DMS153 (cell line): ENCODE measurements at regions not wholly inside any gene's neighbourhood (a gene's known extent, or its start where the extent isn't known, plus 50 kb on each side); places are given as distances from the start of the nearest gene placed in this dataset.

Experiments
- DNase-seq: peaks from one replicate; lab custom pipeline; 2025; lab: John Stamatoyannopoulos, UW

DNA sequence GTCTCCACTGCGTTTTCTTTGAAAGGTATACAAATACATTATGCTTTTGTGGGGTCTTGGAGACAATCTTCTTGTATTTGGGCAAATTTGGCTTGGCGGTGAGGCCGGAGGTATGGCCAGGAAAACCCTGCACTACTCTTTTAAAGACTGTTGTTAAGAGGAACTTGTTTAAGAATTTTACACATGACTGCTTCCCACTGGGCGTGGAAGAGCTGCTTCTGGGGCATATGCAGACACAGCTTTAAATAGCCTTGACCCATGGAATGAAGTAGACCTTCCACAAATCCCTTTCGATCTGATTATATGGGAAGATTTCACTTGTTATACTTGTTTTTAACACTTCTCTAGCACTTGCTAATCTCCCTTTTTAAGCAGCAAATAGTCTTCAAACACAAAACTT is 453.6 kb downstream of the MN1 start:
- DNase-seq = no peak

DNA sequence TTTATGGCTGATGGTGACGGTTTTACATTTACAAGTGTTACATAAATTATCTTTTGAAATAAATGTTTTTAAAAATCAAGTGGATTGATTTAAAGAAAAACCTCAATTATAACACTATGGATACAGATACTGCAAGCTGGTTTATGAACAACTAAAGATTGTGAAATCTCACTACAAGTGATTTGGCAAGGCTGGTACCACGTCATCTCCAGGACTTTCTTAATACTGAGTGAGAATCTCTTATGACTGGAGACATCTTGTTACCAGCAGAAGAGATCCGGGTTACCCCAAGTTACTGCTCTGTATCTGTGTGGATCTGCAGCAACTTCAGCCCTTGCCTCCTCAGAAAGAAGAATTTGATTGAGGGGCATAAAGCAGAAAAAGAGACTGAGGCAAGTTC is 452.9 kb downstream of the MN1 start:
- DNase-seq = no peak

DNA sequence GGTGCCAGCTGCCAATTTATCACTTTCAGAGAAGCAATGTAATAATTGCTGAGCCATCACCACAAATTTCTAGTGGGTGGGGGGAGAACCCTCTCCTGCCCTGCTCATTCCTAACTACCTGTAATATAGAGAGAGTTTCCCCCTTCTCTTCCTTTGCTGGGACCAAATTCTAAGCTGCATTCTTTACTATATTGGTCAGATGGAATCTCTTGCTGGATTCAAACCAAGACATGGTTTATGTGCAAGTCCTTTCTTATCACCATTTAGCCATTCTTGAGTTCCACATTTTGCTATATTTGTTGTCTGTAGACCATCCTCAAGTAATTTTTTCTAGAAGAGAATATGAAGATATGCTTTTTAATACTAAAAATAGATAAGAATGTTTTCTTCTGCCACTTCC is 452.1 kb downstream of the MN1 start:
- no peak for DNase-seq

DNA sequence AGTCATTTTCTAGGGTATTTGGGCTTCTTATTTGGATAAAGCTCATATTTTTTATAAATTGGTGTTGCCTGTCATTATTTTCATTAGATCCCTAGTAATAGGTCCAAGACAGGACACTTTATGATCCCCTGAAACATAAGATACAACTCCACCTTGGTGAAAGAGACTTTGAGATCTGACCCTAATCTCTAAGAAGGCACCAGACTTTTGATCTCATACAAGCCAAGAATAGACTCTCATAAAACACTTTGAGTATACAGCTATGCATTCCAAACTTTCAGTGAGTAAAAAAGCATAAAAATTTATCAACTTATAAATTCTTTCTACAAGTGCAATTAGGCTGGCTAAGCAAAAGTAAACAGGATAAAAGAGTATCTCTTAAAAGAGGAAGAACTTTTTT is 451.2 kb downstream of the MN1 start:
- DNase-seq = no peak

DNA sequence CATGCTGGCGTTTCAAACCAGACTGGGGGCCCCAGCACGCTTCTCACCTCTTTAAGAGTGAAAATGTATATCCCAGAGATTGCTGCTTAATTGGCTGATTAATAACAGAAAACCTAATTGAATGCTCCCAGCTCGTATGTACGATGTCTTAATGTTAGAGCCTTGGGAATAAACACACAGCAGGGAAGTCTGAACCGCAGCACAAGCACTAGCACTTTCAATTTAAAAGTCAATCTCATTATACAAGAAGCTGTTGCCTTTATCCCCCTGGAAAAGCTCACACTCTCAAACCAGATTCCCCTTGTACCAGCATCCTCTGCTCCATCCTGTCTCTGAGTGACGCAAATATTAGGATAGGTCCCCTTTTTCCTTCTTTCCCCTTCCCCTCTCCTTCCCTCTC is 449.1 kb downstream of the MN1 start:
- DNase-seq = no peak

DNA sequence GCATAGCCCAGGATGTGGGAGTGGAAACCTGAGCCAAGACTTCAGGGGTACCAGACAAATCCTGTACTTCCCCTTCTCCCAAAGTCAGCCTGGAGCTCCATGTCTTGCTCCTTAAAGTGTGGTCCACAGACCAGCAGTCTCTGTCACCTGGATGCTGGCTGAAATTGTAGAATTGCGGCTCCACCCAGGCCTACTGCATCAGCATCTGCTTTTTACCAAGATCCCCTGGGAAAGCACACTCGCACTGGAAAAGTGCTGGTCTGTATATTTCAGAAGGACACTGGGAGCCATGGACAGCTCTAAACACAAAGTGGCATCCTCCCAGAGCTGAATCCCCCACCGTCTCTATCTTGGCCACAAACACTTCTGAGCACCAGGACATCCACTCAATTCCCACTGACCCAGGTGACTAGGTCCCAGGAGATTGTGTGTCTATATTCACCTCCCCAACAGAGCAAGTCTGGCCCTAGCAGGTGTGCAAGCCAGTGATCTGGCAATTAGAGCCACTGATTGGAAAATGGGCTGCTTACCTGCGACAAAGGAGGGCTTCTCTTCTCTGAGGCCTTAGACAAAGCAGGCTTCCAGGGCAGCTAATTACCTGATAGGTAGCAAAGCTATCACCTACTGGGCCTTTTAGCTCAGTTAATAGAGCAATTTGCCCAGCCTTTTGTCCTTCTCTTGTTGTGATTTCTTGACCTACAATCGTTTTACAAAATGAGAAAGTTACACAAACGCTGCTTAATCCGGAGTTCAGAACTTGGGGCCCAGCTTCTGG is 443.3 kb downstream of the MN1 start:
- no peak for DNase-seq

DNA sequence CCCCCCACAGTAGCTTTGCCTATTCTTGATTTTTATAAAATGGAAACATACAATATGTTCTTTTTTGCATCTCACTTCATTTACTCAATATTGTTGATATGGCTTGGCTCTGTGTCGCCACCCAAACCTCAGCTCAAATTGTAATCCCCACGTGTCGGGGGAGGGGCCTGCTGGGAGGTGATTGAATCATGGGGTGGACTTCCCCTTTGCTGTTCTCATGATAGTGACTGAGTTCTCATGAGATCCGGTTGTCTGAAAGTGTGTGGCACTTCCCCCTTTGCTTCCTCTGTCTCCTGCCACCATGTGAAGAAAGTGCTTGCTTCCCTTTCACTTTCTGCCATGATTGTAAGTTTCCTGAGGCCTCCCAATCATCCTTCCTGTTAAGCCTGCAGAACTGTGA is 431.3 kb downstream of the MN1 start:
- no peak for DNase-seq

DNA sequence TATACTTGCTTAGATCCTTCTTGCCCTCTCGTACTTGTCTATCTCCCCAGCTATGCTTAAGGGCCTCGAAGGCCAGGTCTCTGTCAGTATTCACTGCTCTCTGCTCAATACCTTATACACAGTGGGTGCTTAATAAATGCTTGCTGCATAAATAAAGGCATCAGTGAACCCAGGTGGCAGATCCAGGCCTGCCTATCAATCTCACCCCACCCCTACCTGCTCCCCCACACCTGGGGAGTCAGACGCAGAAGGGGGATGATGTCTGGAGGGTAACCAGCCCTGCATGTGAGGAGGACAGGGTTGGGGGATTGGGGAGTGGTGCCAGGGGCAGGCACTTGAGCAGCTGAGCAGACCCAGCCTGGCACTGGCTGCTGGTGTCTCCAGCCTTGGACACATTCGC is 430.6 kb downstream of the MN1 start:
- no peak for DNase-seq

DNA sequence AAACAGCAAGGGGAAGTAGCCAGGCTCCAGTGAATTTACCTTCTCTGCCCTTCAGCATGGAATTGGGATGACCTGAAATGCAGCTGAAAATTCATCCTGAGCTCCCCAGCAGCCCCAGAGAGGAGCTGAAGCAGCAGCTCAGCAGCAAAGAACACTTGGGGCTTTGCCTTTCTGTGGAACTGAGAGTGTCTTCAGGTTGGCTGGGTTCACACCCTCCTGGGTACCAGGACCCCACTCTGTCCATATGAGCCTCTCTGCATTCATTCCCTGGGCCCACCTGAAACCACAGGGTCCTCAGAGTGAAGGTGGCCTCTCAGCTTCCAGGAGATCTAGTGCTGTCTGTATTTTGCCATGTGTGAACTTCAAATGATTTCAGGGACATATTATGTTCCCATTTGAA is 429.2 kb downstream of the MN1 start:
- no peak for DNase-seq

DNA sequence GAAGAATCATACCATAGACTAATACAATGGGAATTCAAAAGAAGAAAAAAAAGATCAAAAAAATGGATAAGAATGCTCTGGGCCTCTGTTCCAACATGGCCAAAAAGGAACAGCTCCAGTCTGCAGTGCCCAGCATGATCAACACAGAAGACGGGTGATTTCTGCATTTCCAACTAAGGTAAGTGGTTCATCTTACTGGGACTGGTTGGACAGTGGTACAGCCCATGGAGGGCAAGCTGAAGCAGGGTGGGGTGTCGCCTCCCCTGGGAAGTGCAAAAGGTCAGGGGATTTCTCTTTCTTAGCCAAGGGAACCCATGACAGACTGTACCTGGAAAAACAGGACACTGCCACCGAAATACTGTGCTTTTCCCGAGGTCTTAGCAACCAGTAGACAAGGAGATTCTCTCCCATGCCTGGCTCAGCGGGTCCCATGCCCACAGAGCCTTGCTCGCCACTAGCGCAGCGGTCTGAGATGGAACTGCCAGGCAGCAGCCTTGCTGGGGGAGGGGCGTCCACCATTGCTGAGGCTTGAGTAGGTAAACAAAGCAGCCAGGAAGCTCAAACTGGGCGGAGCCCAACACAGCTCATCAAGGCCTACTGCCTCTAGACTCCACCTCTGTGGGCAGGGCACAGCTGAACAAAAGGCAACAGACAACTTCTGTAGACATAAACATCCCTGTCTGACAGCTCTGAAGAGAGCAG is 428.4 kb downstream of the MN1 start:
- peak; percentile 98 for DNase-seq

DNA sequence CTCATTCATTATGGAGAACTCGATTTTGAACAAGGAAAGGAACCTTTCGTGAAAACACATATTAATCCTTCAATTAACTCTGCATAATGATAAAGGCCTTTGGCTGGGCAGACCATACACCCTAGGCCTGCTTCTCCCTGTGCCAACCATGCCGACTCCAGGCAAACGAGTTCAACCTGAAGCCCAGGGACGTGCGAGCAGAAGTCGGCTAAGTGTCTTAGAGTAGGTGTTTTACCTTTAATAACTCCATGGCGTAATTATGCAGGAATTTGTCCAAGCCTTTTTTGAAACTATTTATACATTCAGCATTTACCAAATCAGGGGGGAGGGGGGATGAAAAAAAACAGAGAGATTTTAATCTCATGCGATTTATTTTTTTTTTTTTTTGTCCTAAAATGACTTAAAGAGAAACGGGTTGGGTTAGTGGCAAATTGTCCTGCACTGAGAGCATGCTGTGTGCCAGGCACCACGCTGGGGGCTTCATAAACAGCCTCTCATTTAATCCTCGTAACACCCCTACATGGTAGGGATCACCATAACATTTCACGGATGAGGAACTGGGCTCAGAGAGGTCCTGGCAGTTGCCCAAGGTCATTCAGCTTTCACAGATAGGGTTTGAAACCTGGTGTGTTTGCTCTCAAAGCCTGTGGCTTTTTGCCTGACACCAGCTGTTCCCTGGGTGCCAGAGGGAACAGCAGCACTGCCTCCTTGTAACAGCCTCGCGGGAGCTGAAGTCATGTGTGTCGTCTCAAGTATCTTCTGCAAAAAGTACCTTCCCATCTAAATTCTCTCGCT is 423.9 kb downstream of the MN1 start:
- DNase-seq = peak; percentile 36

DNA sequence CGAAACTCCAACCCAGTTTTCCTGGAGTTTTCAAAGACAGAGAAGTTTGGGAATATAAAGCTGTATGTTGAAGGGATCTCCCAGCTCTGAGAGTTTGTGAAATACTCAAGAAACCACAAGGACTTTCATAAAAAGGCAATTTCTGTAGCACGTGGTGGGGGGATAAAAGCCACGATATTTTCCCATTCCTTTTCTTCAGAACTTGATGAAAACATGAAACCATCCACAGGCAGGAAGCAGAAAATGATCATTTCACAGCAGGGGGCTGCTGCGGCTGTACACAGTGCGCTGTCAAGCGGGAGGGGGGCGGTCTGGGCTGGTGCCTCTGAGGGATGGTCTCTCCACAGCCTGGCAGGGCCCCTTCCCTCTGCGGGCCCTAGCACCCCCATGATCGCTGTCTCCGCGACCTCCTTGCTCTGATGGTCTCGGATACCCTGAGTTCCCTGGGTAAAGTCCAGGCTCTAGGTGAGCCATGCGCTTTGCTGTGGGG is 423.2 kb downstream of the MN1 start:
- DNase-seq = no peak

DNA sequence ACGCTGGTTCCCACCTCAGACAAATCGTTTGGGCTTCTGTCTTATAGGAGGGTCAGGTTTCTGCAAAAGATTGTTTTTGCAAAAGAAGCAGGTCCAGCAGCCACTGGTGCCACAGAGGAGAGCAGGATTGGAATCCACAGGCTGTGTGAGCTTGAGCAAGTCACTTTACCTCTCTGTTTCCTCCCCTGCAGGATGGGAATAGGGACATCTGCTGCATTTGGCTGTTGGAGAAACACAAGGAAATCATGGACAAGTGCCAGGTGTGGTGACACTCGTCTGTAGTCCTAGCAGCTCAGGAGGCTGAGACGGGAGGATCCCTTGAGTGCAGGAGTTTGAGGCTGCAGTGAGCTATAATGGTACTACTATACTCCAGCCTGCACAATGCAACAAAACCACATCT is 422.6 kb downstream of the MN1 start:
- DNase-seq = no peak

DNA sequence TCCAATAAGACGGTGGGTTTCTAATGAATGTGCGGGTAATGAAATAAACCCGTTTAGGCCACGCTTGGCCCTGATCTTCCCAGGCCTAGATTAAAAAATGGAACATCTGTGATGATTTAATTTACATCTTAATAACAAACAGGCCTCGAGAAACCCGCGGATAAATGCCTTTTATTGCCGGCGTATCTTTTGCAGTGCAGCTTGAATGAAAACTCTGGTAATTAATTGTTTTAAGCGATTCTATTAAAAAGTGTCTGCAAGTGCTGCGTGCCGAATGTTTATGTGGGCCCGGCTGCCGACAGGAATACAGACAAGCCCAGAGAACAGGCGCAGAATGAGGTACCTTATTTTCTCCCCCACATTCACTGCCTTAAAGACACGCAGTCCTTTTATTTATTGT is 420.7 kb downstream of the MN1 start:
- no peak for DNase-seq

DNA sequence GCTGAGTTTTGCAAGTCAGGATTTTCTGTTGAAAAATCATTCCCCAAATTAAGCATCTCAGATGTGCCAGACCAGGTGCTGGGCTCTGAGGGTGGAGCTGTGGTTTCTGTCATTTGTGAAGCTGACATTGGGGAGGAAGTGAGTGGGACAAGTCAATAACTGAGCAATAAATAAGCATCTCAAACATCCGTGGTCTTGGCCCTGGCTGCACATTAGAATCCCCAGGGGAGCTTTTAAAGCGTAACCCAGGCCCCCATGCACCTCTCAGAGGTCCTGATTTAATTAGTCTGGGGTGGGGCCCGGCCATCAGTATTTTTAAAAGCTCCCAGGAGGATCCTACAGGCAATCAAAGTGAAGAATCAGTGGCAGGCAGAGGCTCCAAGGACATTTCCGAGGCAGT is 420.0 kb downstream of the MN1 start:
- peak; percentile 73 for DNase-seq

DNA sequence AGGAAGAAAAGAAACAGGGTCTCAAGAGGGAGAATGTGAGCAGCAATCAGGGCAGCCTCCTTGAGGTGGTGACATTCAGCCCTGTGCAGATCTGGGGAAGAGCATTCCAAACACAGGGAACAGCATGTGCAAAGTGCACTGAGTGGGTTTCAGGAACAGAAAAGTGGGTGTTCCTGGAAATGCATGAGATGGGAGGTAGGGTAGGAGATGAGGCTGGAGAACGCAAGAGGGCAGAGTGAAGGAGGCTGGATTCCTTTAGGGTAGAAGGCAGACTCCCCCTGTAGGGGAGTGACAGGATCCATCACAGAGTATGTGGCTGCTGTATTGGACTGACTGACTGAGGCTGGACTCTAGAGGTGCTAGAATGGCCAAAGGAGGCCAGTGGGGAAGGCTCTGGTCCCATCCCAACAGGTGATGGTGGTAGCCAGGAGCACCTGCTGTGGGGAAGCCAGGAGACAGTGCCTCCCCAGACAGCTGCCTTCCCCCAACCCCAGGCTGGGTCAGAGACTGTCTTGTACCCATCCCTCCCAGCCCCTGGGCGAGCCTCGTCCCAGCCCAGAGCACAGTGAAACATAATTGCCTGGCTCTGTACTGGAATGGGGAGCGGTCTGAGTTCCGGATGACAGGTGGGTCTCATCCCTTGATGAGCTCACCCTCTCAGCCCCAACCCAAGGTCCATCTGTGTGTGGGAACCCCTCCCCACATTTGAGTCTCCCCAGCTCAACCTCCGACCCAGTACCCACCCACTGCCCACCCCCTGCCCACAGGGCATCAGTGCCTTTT is 419.4 kb downstream of the MN1 start:
- DNase-seq = no peak

DNA sequence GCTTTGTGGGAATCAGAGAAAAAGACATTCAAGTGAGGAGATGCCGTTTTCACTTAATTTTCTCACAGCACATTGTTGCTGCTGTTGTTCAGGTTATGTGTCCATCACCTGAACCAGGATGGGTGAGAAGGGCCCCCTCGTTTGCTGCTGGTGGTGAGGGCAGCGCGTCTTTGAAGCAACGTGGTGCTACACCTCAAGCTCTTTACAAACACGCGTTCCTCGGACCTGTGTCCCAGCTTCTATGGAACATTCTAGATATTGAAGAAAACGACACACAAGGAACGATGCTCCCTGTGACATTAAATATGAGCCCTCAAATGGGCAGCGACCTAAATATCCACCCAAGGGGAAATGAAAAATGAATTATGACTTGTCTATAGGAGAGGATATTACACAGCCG is 418.6 kb downstream of the MN1 start:
- DNase-seq = no peak

DNA sequence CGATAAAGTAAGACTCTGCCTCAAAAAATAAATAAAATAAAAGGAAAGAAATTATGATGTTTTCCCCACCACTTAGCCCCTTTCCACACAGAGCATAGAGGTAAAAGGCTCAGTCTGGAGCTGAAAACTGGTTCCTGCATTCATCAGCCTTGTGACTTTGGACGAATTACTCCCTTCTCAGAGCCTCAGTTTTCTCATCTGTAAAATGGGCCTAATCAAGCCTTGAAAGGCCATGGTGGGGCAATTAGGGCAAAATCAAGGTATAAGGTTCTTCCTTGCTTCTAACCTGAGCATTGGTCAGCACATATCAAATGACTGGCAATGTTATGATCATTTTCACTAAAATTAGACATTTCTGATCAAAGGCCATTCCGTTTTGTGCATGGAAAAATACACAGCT is 417.7 kb downstream of the MN1 start:
- DNase-seq = no peak

DNA sequence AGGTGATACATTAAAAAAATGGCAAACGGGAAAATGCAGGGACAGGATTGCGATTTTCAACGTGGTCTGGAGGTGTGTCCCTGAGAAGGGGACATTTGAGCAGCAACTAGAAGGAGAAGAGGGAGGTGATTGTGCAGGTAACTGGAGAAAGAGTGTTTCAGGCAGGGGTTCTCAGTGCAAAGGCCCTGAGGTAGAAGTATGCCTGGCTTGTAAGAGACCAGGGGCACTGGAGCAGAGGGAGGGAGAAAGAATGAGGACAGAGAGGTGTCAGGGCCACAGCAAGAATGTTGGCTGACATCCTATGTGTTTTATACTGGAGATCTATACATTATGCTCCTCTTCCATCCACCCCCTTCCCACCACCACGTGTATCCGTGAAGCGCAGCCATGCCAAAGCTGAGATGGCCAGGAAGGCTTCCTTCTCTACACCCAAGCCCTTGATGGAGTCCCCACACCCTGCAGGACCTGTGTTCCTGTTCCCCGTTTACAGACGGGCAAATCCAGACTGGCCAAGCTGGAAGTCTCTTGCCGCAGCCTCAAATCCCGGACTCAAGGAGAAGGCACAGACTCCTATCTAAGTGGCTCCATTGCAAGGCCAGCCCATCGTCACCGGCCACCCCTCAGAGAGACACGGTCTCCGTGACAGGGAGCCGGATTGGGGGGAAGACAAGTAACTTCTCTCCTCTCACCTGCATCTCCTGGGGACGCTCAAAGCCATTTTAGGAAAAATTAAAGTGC is 416.1 kb downstream of the MN1 start:
- no peak for DNase-seq

DNA sequence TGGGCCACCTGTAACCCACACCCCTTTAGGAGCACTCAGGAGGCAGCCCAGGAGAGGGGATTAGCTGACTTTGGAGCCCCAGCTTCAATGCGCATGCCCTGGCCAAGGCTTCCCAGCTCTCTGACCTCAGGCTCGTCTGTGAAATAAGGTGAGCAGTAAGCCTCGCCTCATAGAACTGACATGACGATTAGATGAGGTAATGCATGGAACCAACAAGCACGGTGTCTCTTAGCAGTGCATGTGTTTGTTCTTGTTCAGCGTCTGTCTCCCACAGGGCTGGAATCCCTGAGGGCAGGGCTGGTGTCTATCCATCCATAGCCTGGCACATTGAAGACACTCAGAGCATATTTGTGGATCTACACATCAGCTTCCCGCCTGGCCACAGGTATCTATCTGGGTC is 415.4 kb downstream of the MN1 start:
- peak; percentile 34 for DNase-seq

DNA sequence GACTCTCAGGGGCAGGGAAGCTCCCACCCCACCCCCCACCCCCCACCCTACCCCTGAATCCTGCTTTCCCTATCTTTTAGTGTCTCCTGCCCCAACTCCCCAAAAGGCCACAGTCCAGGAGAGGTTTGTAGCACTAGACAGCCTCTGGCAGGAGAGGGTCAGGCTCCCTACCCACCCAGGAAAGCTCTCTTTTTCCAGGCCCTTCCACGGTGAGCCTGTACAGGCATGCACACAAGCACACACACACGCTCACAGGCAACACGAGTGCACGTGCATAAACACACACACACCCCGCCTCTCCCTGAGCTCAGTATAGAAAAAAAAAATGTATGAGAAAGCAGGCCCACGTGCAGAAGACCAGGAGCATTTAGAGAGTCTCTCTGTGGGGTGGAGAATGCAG is 414.0 kb downstream of the MN1 start:
- no peak for DNase-seq
